8988T (cell line): ENCODE measurements at regions not wholly inside any gene's neighbourhood (a gene's known extent, or its start where the extent isn't known, plus 50 kb on each side); places are given as distances from the start of the nearest gene placed in this dataset.

Experiments used
- DNase-seq: peaks from one replicate; pipeline ENCODE4 v3.0.0; 2011

- DNase-seq = no peak
Measured at GRCh38 chr13:84524586-84524985, 642.3 kb upstream of the SLITRK1 start.

- no peak for DNase-seq
Measured at GRCh38 chr13:84500016-84500415, 617.7 kb upstream of the SLITRK1 start.

- no peak for DNase-seq
Measured at GRCh38 chr13:84497613-84498012, 615.3 kb upstream of the SLITRK1 start.

GRCh38 chr13:84491952-84492351 lies 609.7 kb upstream of the SLITRK1 start:
- DNase-seq = no peak

GRCh38 chr13:84487752-84488151 lies 605.5 kb upstream of the SLITRK1 start:
- no peak for DNase-seq

GRCh38 chr13:84481958-84482357 lies 599.7 kb upstream of the SLITRK1 start:
- DNase-seq = no peak

- DNase-seq = no peak
Measured at GRCh38 chr13:84479656-84480055, 597.4 kb upstream of the SLITRK1 start.

- no peak for DNase-seq
Measured at GRCh38 chr13:84470528-84470927, 588.3 kb upstream of the SLITRK1 start.

- DNase-seq = no peak
Measured at GRCh38 chr13:84466461-84466860, 584.2 kb upstream of the SLITRK1 start.

- DNase-seq = no peak
Measured at GRCh38 chr13:84460989-84461388, 578.7 kb upstream of the SLITRK1 start.

GRCh38 chr13:84455143-84455905 lies 573.0 kb upstream of the SLITRK1 start:
- no peak for DNase-seq

GRCh38 chr13:84447640-84447978 lies 565.3 kb upstream of the SLITRK1 start:
- no peak for DNase-seq

- DNase-seq = no peak
Measured at GRCh38 chr13:84446972-84447639, 564.8 kb upstream of the SLITRK1 start.

GRCh38 chr13:84445776-84446175 lies 563.5 kb upstream of the SLITRK1 start:
- no peak for DNase-seq

GRCh38 chr13:84443463-84443862 lies 561.2 kb upstream of the SLITRK1 start:
- DNase-seq = no peak

- no peak for DNase-seq
Measured at GRCh38 chr13:84439108-84439507, 556.8 kb upstream of the SLITRK1 start.

GRCh38 chr13:84433024-84433423 lies 550.8 kb upstream of the SLITRK1 start:
- no peak for DNase-seq

GRCh38 chr13:84431646-84432045 lies 549.4 kb upstream of the SLITRK1 start:
- no peak for DNase-seq

GRCh38 chr13:84430446-84430845 lies 548.2 kb upstream of the SLITRK1 start:
- DNase-seq = no peak

GRCh38 chr13:84430015-84430414 lies 547.7 kb upstream of the SLITRK1 start:
- DNase-seq = no peak

- no peak for DNase-seq
Measured at GRCh38 chr13:84418041-84418440, 535.8 kb upstream of the SLITRK1 start.

- DNase-seq = no peak
Measured at GRCh38 chr13:84417416-84417815, 535.1 kb upstream of the SLITRK1 start.

- no peak for DNase-seq
Measured at GRCh38 chr13:84413016-84413415, 530.7 kb upstream of the SLITRK1 start.

- no peak for DNase-seq
Measured at GRCh38 chr13:84405286-84405685, 523.0 kb upstream of the SLITRK1 start.

- no peak for DNase-seq
Measured at GRCh38 chr13:84400706-84401105, 518.4 kb upstream of the SLITRK1 start.
